Psoas muscle (tissue), 7 donors: ENCODE measurements at regions not wholly inside any gene's neighbourhood (a gene's known extent, or its start where the extent isn't known, plus 50 kb on each side); places are given as distances from the start of the nearest gene placed in this dataset.
A peak's percentile ranks its signal among the peaks of the same experiment; 100 is the strongest.
"Not testable (repeated sequence)": the region's sequence is repeated elsewhere in the genome, so short reads cannot be mapped to it uniquely, and the experiment has no call there.

Experiments used
- ATAC-seq, 4 donors: fragments of 200-7000 bp; cut with Tn5 transposase; one replicate each; pipeline ENCODE4 v1.9.1; 2020; ENCODE audit warnings: moderate library complexity in 3 of 4, mild to moderate bottlenecking in 2 of 4
- DNase-seq, 2 donors: peaks; one replicate each; pipeline ENCODE4 v3.0.0-alpha.2; 2020
- H3K27ac ChIP-seq: fragments of 200-600 bp; one replicate; pipeline ENCODE4 v1.8.0; 2022
- H3K27me3 ChIP-seq, 3 donors: fragments of 200-600 bp in 1 of 3; one replicate each; pipeline versions ENCODE4 v1.6.1 to v1.8.0; 2013 to 2022; ENCODE audit warnings: low read length in 2 of 3, mild to moderate bottlenecking in 2 of 3, moderate library complexity in 1 of 3; ENCODE audit not compliant: insufficient read depth in 3 of 3
- H3K36me3 ChIP-seq, 2 donors: fragments of 200-600 bp in 1 of 2; one replicate each; pipeline versions ENCODE4 v1.6.1 to v1.8.0; 2013 to 2022; ENCODE audit warnings: low read depth in 1 of 2, mild to moderate bottlenecking in 1 of 2, moderate library complexity in 1 of 2; ENCODE audit not compliant: insufficient read depth in 1 of 2
- H3K4me1 ChIP-seq: fragments of 200-600 bp; one replicate; pipeline ENCODE4 v1.8.0; 2022
- H3K4me3 ChIP-seq: fragments of 200-600 bp; one replicate; pipeline ENCODE4 v1.8.0; 2022; ENCODE audit warnings: mild to moderate bottlenecking
- H3K9me3 ChIP-seq: fragments of 200-600 bp; one replicate; pipeline ENCODE4 v1.8.0; 2022
- WGBS, 3 donors: extraction: QIAGEN DNeasy Blood & Tissue Kit; methylation state at CpG; one replicate each; pipeline versions ENCODE4 v1.1.6 to v1.1.7; 2013; 5-methylcytosine and 5-hydroxymethylcytosine counted together
- intact Hi-C, 2 donors: fragments of 100-400 bp; cut with DNase I; formaldehyde crosslinking; loops; one replicate each; pipeline versions ENCODE4 v1.11.0 to v1.14.2; 2022
- TF ChIP-seq, protein P1 (sequence below): fragments of 200-600 bp; IDR thresholded peaks from one replicate; pipeline ENCODE4 v1.8.0; 2022; ENCODE audit warnings: antibody characterized with exemption
- donor health status: healthy with polysubstance abuse.
- donor health status: DM: no; HTN: no; CAD: no; lungs with moderate emphysema.
- donor health status: Bipolar disorder and iron deficiency.
- donor health status: healthy.
- donor health status: DM: yes; HTN: yes; CAD: no.
- donor health status: DM: no; HTN: no; CAD: no.
- donor health status: DM: yes; HTN: yes; CAD: no.

GRCh38 chr9:103545260-103545659 lies 548.8 kb upstream of the SMC2 start:
- DNase-seq, result no peak

GRCh38 chr9:103552712-103553111 lies 541.4 kb upstream of the SMC2 start:
- Histone ChIP-seq H3K27ac (no peak overlapping the region), H3K9me3 (no peaks in the 10 kb centered on the region), H3K4me1 (no peaks in the 10 kb centered on the region), H3K4me3 (no peak overlapping the region), H3K36me3 (no peaks in the 10 kb centered on the region), H3K27me3 (no peaks in the 10 kb centered on the region)
- 77 to 88% (median 88%) methylated on average over 1 of the region's 1 CpG for WGBS, 3 donors
- intact Hi-C loops, result no loop called here
- DNase-seq (no peak), ATAC-seq (no peak)
- TF ChIP-seq, protein P1, sequence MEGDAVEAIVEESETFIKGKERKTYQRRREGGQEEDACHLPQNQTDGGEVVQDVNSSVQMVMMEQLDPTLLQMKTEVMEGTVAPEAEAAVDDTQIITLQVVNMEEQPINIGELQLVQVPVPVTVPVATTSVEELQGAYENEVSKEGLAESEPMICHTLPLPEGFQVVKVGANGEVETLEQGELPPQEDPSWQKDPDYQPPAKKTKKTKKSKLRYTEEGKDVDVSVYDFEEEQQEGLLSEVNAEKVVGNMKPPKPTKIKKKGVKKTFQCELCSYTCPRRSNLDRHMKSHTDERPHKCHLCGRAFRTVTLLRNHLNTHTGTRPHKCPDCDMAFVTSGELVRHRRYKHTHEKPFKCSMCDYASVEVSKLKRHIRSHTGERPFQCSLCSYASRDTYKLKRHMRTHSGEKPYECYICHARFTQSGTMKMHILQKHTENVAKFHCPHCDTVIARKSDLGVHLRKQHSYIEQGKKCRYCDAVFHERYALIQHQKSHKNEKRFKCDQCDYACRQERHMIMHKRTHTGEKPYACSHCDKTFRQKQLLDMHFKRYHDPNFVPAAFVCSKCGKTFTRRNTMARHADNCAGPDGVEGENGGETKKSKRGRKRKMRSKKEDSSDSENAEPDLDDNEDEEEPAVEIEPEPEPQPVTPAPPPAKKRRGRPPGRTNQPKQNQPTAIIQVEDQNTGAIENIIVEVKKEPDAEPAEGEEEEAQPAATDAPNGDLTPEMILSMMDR, result no peak

More at GRCh38 chr9:103545260-103545659, 548.8 kb upstream of the SMC2 start:
- Histone ChIP-seq H3K4me3 (peak overlapping the region; percentile 12), H3K4me1 (peaks cover 6% of the 10 kb centered on the region), H3K36me3 (no peaks in the 10 kb centered on the region), H3K27ac (no peak overlapping the region), H3K27me3 (no peaks in the 10 kb centered on the region), H3K9me3 (no peaks in the 10 kb centered on the region)
- TF ChIP-seq, protein P1, result no peak
- intact Hi-C loops, result loop anchor here in 1 of 2 donors (5.0 to 10.0 kb wide), 2 partner anchors 48 to 1270 kb away; no protein-coding TSS in a partner anchor
- ATAC-seq, result peak in 3 of 4 donors; percentile 65 to 89 (median 86)
- 18 to 39% (median 31%) methylated on average over 2 of the region's 2 CpGs for WGBS, 3 donors

- Histone ChIP-seq H3K9me3 (peaks cover 10% of the 10 kb centered on the region), H3K36me3 (no peaks in the 10 kb centered on the region), H3K4me1 (no peaks in the 10 kb centered on the region), H3K27ac (no peak overlapping the region), H3K27me3 (no peaks in the 10 kb centered on the region), H3K4me3 (no peak overlapping the region)
- DNase-seq (no peak), ATAC-seq (no peak)
- intact Hi-C loops, result no loop called here
- TF ChIP-seq, protein P1, result no peak
Observed at GRCh38 chr9:103574056-103574455, 520.1 kb upstream of the SMC2 start.

DNA sequence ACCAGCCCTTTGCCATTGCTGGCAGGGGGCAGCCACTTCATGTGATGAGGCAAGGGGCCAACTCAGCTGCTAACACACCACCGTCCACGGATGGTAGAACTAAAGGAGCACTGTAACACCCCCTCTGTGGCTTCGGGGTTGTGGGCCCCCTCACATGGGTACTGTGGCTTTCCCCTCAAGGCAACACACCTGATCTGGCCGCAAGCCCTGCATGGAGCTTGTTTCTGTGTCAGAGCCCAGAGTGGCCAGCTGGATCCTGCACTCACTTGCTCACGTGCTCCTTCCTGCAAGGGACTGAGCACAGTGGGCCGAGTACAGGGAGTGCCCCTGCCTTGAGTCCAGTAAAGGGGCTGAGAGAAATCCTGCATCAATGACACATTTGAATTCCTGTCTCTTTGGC lies 507.4 kb upstream of the SMC2 start:
- ATAC-seq (no peak), DNase-seq (no peak)
- intact Hi-C loops, result no loop called here
- Histone ChIP-seq H3K36me3 (no peaks in the 10 kb centered on the region), H3K27me3 (no peaks in the 10 kb centered on the region), H3K4me3 (no peak overlapping the region), H3K27ac (no peak overlapping the region), H3K9me3 (no peaks in the 10 kb centered on the region), H3K4me1 (no peaks in the 10 kb centered on the region)
- TF ChIP-seq, protein P1, result no peak
- 83 to 88% (median 86%) methylated on average over 6 of the region's 6 CpGs for WGBS, 3 donors

GRCh38 chr9:103601287-103601686 lies 492.8 kb upstream of the SMC2 start:
- intact Hi-C loops, result no loop called here
- H3K36me3 ChIP-seq, result no peaks in the 10 kb centered on the region
- no peak for ATAC-seq
- no peak for DNase-seq
- no peaks in the 10 kb centered on the region for H3K4me1 ChIP-seq
- whole genome bisulfite sequencing, 3 donors, result 64 to 83% (median 66%) methylated on average over 1 of the region's 1 CpG
- no peak overlapping the region for H3K27ac ChIP-seq
- H3K4me3 ChIP-seq, result no peak overlapping the region
- H3K9me3 ChIP-seq, result peaks cover 7% of the 10 kb centered on the region
- no peaks in the 10 kb centered on the region for H3K27me3 ChIP-seq
- TF ChIP-seq, protein P1, result no peak

- H3K9me3 ChIP-seq, H3K27me3 ChIP-seq, H3K4me3 ChIP-seq, H3K36me3 ChIP-seq, H3K27ac ChIP-seq, intact Hi-C loops, H3K4me1 ChIP-seq, ATAC-seq, DNase-seq: not testable (repeated sequence)
- 85 to 96% (median 94%) methylated on average over 10 to 13 of the region's 14 CpGs for WGBS, 3 donors
Observed at GRCh38 chr9:103611950-103612349, 482.2 kb upstream of the SMC2 start.
